ENCODE measurements at regions not wholly inside any gene's neighbourhood (a gene's known extent, or its start where the extent isn't known, plus 50 kb on each side); places are given as distances from the start of the nearest gene placed in this dataset.

GRCh38 chr4:53705151-53705764 lies 114.0 kb upstream of the LNX1 start:
- TF ChIP-seq CTCF (IDR thresholded peaks at IDR 0.05; ENCODE audit: poor library complexity) (no peak), EZH2 (IDR thresholded peaks at IDR 0.05; ENCODE audit: borderline replicate concordance) (no peak), EZH2phosphoT487 (IDR thresholded peaks at IDR 0.05; ENCODE audit: low read depth, severe bottlenecking, unreplicated experiment) (no peak)

Data from hepatocyte (in vitro differentiated cells).